ENCODE measurements at regions not wholly inside any gene's neighbourhood (a gene's known extent, or its start where the extent isn't known, plus 50 kb on each side); places are given as distances from the start of the nearest gene placed in this dataset.

- BruUV-seq (replicated peaks): no TSS peak
- Histone ChIP-seq H3K79me2 (ENCODE audit: control insufficient read depth, insufficient read depth, low read length) (no peaks in the 10 kb centered on the region), H3K27me3 (replicated peaks in 1 of 2; ENCODE audit: control insufficient read depth in 2 of 2, insufficient read depth in 2 of 2, low read length in 1 of 2) (no peaks in the 10 kb centered on the region; a peak in 1 of 4 replicates), H2AFZ (ENCODE audit: control insufficient read depth, low read depth, low read length) (no peak overlapping the region), H3K36me3 (ENCODE audit: control insufficient read depth in 2 of 2, insufficient read depth in 2 of 2, low read length in 1 of 2) (no peaks in the 10 kb centered on the region), H3K4me3 (no peak overlapping the region), H3K27ac (ENCODE audit: control insufficient read depth, insufficient read depth) (no peak overlapping the region), H4K20me1 (ENCODE audit: control insufficient read depth, insufficient read depth) (no peaks in the 10 kb centered on the region; the same call in 1 of the 2 replicates), H3K9ac (ENCODE audit: control insufficient read depth, insufficient read depth, low read length) (no peak overlapping the region), H3K9me3 (replicated peaks; ENCODE audit: control insufficient read depth, insufficient read depth, low read length) (no peaks in the 10 kb centered on the region), H3K4me1 (ENCODE audit: control insufficient read depth, insufficient read depth, low read length) (no peaks in the 10 kb centered on the region), H3K4me2 (ENCODE audit: control insufficient read depth, insufficient read depth) (no peak overlapping the region)
- intact Hi-C loops (cut with micrococcal nuclease; ENCODE audit: unreplicated experiment): no loop called here
- 48% methylated on average over 10 of the region's 10 CpGs for WGBS (ENCODE audit: insufficient coverage, insufficient replicate concordance, low lambda C conversion rate, missing lambda C conversion rate)
- DNase-seq (ENCODE audit: low read depth, low spot score) (no peak), FAIRE-seq (no peak), ATAC-seq (no peak)
- ChIA-PET RAD21 (ENCODE audit: unreplicated experiment) (no interaction called here), SMC1A (ENCODE audit: uncharacterized antibody, unreplicated experiment) (no interaction called here), POLR2A (no interaction called here), CTCF (no interaction called here)
- in situ Hi-C loops (cut with MboI): no loop called here
- TF ChIP-seq CBX5 (IDR thresholded peaks at IDR 0.05; ENCODE audit: low read depth) (no peak), JUND (IDR thresholded peaks at IDR 0.05; ENCODE audit: low read depth, low read length) (no peak), POLR2AphosphoS2 (IDR thresholded peaks at IDR 0.05; ENCODE audit: low read depth, low read length) (no peak), CREM (IDR thresholded peaks at IDR 0.05; ENCODE audit: low read depth) (no peak), RAD51 (IDR thresholded peaks at IDR 0.05) (no peak), SUZ12 (IDR thresholded peaks at IDR 0.05; ENCODE audit: unreplicated experiment) (no peak), HCFC1 (IDR thresholded peaks at IDR 0.05; ENCODE audit: low read length) (no peak), MXI1 (IDR thresholded peaks at IDR 0.05; ENCODE audit: low read depth, low read length) (no peak), CHD1 (IDR thresholded peaks at IDR 0.05; ENCODE audit: low read depth, low read length) (no peak), BRCA1 (IDR thresholded peaks at IDR 0.05; ENCODE audit: low read depth, low read length) (no peak), MTA2 (IDR thresholded peaks at IDR 0.05; ENCODE audit: low read depth) (no peak), KLF5 (IDR thresholded peaks at IDR 0.05; ENCODE audit: partially characterized antibody) (no peak), EZH2 (IDR thresholded peaks at IDR 0.05; ENCODE audit: borderline replicate concordance, control insufficient read depth, low read depth, low read length) (no peak), ZBTB40 (IDR thresholded peaks at IDR 0.05; ENCODE audit: borderline replicate concordance) (no peak), CREB1 (IDR thresholded peaks at IDR 0.05; ENCODE audit: low read depth) (no peak), SIN3A (IDR thresholded peaks at IDR 0.05; ENCODE audit: low read depth, low read length) (no peak), IRF3 (IDR thresholded peaks at IDR 0.05) (no peak)
- TF ChIP-seq, protein P1, sequence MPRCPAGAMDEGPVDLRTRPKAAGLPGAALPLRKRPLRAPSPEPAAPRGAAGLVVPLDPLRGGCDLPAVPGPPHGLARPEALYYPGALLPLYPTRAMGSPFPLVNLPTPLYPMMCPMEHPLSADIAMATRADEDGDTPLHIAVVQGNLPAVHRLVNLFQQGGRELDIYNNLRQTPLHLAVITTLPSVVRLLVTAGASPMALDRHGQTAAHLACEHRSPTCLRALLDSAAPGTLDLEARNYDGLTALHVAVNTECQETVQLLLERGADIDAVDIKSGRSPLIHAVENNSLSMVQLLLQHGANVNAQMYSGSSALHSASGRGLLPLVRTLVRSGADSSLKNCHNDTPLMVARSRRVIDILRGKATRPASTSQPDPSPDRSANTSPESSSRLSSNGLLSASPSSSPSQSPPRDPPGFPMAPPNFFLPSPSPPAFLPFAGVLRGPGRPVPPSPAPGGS (IDR thresholded peaks at IDR 0.05; ENCODE audit: borderline replicate concordance, insufficient read depth, low read depth, low read length, poor library complexity, severe bottlenecking): no peak
These were observed 211.3 kb downstream of the AACS start for GRCh38 chr12:125276567-125276966.
